A549 (cell line): ENCODE measurements at regions not wholly inside any gene's neighbourhood (a gene's known extent, or its start where the extent isn't known, plus 50 kb on each side); places are given as distances from the start of the nearest gene placed in this dataset.

Source experiments
- ATAC-seq, 2 experiments: fragments of 200-7000 bp in 1 of 2; fragments of >200 bp in 1 of 2; cut with Nextera tagmentation in 1 of 2; cut with Tn5 transposase in 1 of 2; 3 replicates each; pipeline versions ENCODE4 v1.8.0 to v1.9.1; 2018 to 2020; ENCODE audit warnings: mild to moderate bottlenecking in 1 of 2, moderate library complexity in 1 of 2
- CTCF ChIA-PET: fragments of 300-600 bp; sonication (Branson Sonifier 250); formaldehyde crosslinking; extraction: SDS; loops from one replicate; lab custom pipeline; 2021; ENCODE audit warnings: antibody characterized with exemption, inconsistent platforms; lab: Yijun Ruan, JAX
- POLR2A ChIA-PET: fragments of 350-600 bp; formaldehyde crosslinking; extraction: SDS; loops from one replicate; lab custom pipeline; 2021; ENCODE audit warnings: antibody characterized with exemption, inconsistent platforms; lab: Yijun Ruan, JAX
- DNase-seq, 2 experiments: peaks; one replicate each; pipeline versions ENCODE4 v3.0.0 to v3.0.0-alpha.2; 2011 to 2016; ENCODE audit warnings: low read depth in 1 of 2, low spot score in 1 of 2
- FAIRE-seq: peaks from 2 replicates; lab custom pipeline; 2011; peaks lifted over from hg19 to GRCh38; lab: Jason Lieb, UNC
- H3K27ac ChIP-seq, 2 experiments: fragments of >200 bp; sonication (Bioruptor Twin); formaldehyde crosslinking; 3 replicates each; pipeline ENCODE4 v1.5.1; 2016 to 2017
- H3K4me1 ChIP-seq: fragments of >200 bp; sonication (Bioruptor Twin); formaldehyde crosslinking; 3 replicates; pipeline ENCODE4 v1.6.1; 2016
- H3K4me2 ChIP-seq: fragments of >200 bp; sonication (Bioruptor Twin); formaldehyde crosslinking; 3 replicates; pipeline ENCODE4 v1.6.1; 2016
- H3K4me3 ChIP-seq: fragments of >200 bp; sonication (Bioruptor Twin); formaldehyde crosslinking; 3 replicates; pipeline ENCODE4 v1.5.1; 2016
- H3K9me3 ChIP-seq: fragments of >200 bp; sonication (Bioruptor Twin); formaldehyde crosslinking; 3 replicates; pipeline ENCODE4 v1.6.1; 2016
- ATOH8 ChIP-seq: fragments of 250-450 bp; sonication (Bioruptor Pico); IDR thresholded peaks from 2 replicates; pipeline ENCODE4 v1.5.0; 2020; ENCODE audit warnings: low read depth, mild to moderate bottlenecking, moderate library complexity
- BCL3 ChIP-seq: fragments of >200 bp; sonication (Bioruptor Twin); formaldehyde crosslinking; IDR thresholded peaks from 3 replicates; pipeline ENCODE4 v1.6.1; 2016
- CEBPB ChIP-seq, 2 experiments: fragments of >200 bp in 1 of 2; sonication (Bioruptor Twin) in 1 of 2; formaldehyde crosslinking in 1 of 2; IDR thresholded peaks; 2 replicates each; pipeline ENCODE4 v1.6.1; 2012 to 2016
- ESRRA ChIP-seq: fragments of 150-350 bp; IDR thresholded peaks from 2 replicates; pipeline ENCODE4 v1.6.1; 2014; ENCODE audit warnings: mild to moderate bottlenecking, low read length, borderline replicate concordance
- FOSB ChIP-seq: fragments of 250-450 bp; sonication (Bioruptor Pico); IDR thresholded peaks from 2 replicates; pipeline ENCODE4 v1.5.0; 2020; ENCODE audit warnings: mild to moderate bottlenecking, moderate library complexity
- FOSL2 ChIP-seq, 2 experiments: fragments of 450-650 bp in 1 of 2; fragments of >200 bp in 1 of 2; sonication (Bioruptor Twin) in 1 of 2; formaldehyde crosslinking; IDR thresholded peaks; 2 replicates each; pipeline versions ENCODE4 v1.5.0 to v1.6.1; 2016 to 2020; ENCODE audit warnings: mild to moderate bottlenecking in 1 of 2, moderate library complexity in 1 of 2
- GATA3 ChIP-seq: IDR thresholded peaks from 2 replicates; pipeline ENCODE4 v1.6.1; 2012; ENCODE audit warnings: borderline replicate concordance
- HDAC2 ChIP-seq: fragments of 200-600 bp; sonication (generic); IDR thresholded peaks from 2 replicates; pipeline ENCODE4 v1.6.1; 2016
- JUN ChIP-seq, 2 experiments: fragments of >200 bp; sonication (Bioruptor Twin); formaldehyde crosslinking; IDR thresholded peaks; 2 replicates in 1 of 2; 3 replicates in 1 of 2; pipeline ENCODE4 v1.6.1; 2016 to 2017
- JUNB ChIP-seq: fragments of >200 bp; sonication (Bioruptor Twin); formaldehyde crosslinking; IDR thresholded peaks from 2 replicates; pipeline ENCODE4 v1.6.1; 2016
- KDM1A ChIP-seq: fragments of 200-600 bp; sonication (generic); IDR thresholded peaks from 2 replicates; pipeline ENCODE4 v1.6.1; 2016; ENCODE audit warnings: low read depth, mild to moderate bottlenecking
- KDM5A ChIP-seq: fragments of 200-600 bp; sonication (generic); IDR thresholded peaks from 2 replicates; pipeline ENCODE4 v1.6.1; 2016; ENCODE audit warnings: antibody characterized with exemption, mild to moderate bottlenecking
- NPAS2 ChIP-seq: fragments of 250-450 bp; sonication (Bioruptor Pico); IDR thresholded peaks from 2 replicates; pipeline ENCODE4 v1.8.0; 2022; ENCODE audit warnings: mild to moderate bottlenecking, moderate library complexity, borderline replicate concordance
- NR3C1 ChIP-seq: fragments of >200 bp; sonication (Bioruptor Twin); formaldehyde crosslinking; IDR thresholded peaks from 3 replicates; pipeline ENCODE4 v1.6.1; 2017
- POLR2AphosphoS2 ChIP-seq: conservative IDR thresholded peaks from 2 replicates; pipeline ENCODE4 v1.6.1; 2012; ENCODE audit warnings: low read length, improper control_type of control experiment, inconsistent platforms
- RAD21 ChIP-seq, 2 experiments: fragments of >200 bp in 1 of 2; sonication (Bioruptor Twin) in 1 of 2; formaldehyde crosslinking in 1 of 2; IDR thresholded peaks in 1 of 2; conservative IDR thresholded peaks in 1 of 2; 2 replicates in 1 of 2; 3 replicates in 1 of 2; pipeline ENCODE4 v1.6.1; 2012 to 2018; ENCODE audit warnings: inconsistent platforms in 1 of 2
- RARB ChIP-seq: fragments of 250-450 bp; sonication (Bioruptor Pico); IDR thresholded peaks from 2 replicates; pipeline ENCODE4 v1.8.0; 2021; ENCODE audit warnings: mild to moderate bottlenecking, moderate library complexity
- RCOR1 ChIP-seq: fragments of 150-350 bp; IDR thresholded peaks from 2 replicates; pipeline ENCODE4 v1.6.1; 2014; ENCODE audit warnings: antibody characterized with exemption, low read length, low read depth
- RNF2 ChIP-seq: fragments of 200-600 bp; sonication (generic); IDR thresholded peaks from 2 replicates; pipeline ENCODE4 v1.6.1; 2016; ENCODE audit warnings: low read depth, mild to moderate bottlenecking, antibody characterized with exemption, moderate library complexity, borderline replicate concordance
- ZC3H11A ChIP-seq: fragments of 450-650 bp; IDR thresholded peaks from 2 replicates; pipeline ENCODE4 v1.6.1; 2014; ENCODE audit warnings: antibody characterized with exemption, mild to moderate bottlenecking
- WGBS: methylation state at CpG from one replicate; pipeline ENCODE4 v1.1.6; 2017; ENCODE audit errors: missing lambda C conversion rate; 5-methylcytosine and 5-hydroxymethylcytosine counted together
- TF ChIP-seq, protein P1 (sequence below): IDR thresholded peaks from 2 replicates; pipeline ENCODE4 v1.6.1; 2012
- TF ChIP-seq, protein P2 (sequence below): fragments of 200-600 bp; sonication (generic); IDR thresholded peaks from 2 replicates; pipeline ENCODE4 v1.6.1; 2016; ENCODE audit warnings: antibody characterized with exemption, mild to moderate bottlenecking, moderate library complexity

DNA sequence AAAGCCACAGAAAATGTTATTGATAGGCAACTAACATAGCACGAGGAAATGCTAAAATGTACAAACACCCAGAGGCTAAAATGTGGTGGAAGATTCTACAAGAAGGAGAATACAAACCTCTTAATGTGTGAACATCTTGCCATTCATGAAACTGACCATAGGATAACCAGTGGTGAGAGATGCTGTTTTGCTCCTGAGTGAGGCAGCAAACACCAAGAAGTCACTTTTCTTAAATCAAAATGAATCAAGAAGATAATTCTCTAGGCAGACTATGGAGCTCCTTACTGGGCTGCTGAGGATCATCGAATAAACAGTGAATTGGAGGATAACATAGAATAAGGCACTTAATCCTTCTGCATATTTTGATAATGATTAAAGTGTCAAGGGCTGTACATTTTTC lies 375.4 kb upstream of the SLITRK6 start (continued):
- no peak for TF ChIP-seq CEBPB (IDR thresholded peaks at IDR 0.05)
- TF ChIP-seq, all 56 proteins: peak for 0

DNA sequence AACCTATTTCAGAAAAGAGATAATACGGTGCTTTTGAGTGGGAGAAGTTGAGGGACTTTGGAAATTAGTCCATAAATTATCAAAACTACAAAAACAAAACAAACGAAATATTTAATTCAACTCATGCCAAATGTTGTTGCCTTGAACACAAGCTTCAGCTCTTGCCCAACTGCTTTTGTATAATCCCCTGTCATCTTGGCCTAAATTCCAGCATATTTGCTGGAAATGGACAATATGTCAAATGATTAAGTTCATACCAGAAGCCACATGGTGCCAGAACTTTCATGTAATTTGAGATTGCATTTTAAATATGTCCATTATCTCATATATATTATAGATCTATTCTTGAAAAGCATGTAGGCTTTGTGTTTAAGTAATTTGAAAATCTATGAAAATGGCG lies 373.7 kb upstream of the SLITRK6 start:
- no peak overlapping the region for H3K4me2 ChIP-seq
- WGBS, result 48% methylated on average over 3 of the region's 3 CpGs
- no peak for TF ChIP-seq ESRRA
- no peak for TF ChIP-seq ATOH8
- no peak for TF ChIP-seq NR3C1
- TF ChIP-seq JUNB, result no peak
- TF ChIP-seq HDAC2, result no peak
- TF ChIP-seq RNF2, result no peak
- TF ChIP-seq RAD21 (conservative IDR thresholded peaks at IDR 0.05 in 1 of 2, IDR thresholded peaks at IDR 0.05 in 1 of 2), result no peak
- TF ChIP-seq, all 56 proteins: peak for 0
- no peak overlapping the region for H3K27ac ChIP-seq
- no peaks in the 10 kb centered on the region for H3K9me3 ChIP-seq
- no peak for ATAC-seq
- no peak for DNase-seq
- POLR2A ChIA-PET, result no interaction called here
- CTCF ChIA-PET, result no interaction called here
- no peaks in the 10 kb centered on the region for H3K4me1 ChIP-seq
- no peak overlapping the region for H3K4me3 ChIP-seq
- FAIRE-seq, result no peak

- 75% methylated on average over 1 of the region's 1 CpG for WGBS
- FAIRE-seq (no peak), ATAC-seq (no peak), DNase-seq (no peak)
- no peak for TF ChIP-seq HDAC2
- TF ChIP-seq FOSB (CRISPR knock-in tag), result no peak
- TF ChIP-seq KDM1A, result no peak
- no peak for TF ChIP-seq RCOR1
- no peak for TF ChIP-seq ZC3H11A
- no peak for TF ChIP-seq BCL3
- TF ChIP-seq NR3C1, result no peak
- no peak for TF ChIP-seq NPAS2
- TF ChIP-seq RAD21 (conservative IDR thresholded peaks at IDR 0.05 in 1 of 2, IDR thresholded peaks at IDR 0.05 in 1 of 2), result no peak
- TF ChIP-seq POLR2AphosphoS2, result no peak
- TF ChIP-seq RARB (CRISPR knock-in tag), result no peak
- no peak for TF ChIP-seq JUN (IDR thresholded peaks at IDR 0.05)
- no peak for TF ChIP-seq FOSL2 (IDR thresholded peaks at IDR 0.05)
- TF ChIP-seq FOSL2 (CRISPR knock-in tag; IDR thresholded peaks at IDR 0.05), result no peak
- TF ChIP-seq GATA3, result no peak
- H3K9me3 ChIP-seq, result no peaks in the 10 kb centered on the region
- H3K4me1 ChIP-seq, result no peaks in the 10 kb centered on the region
- POLR2A ChIA-PET, result no interaction called here
- no peak overlapping the region for H3K4me3 ChIP-seq
- H3K27ac ChIP-seq, result no peak overlapping the region
- CTCF ChIA-PET, result no interaction called here
- no peak overlapping the region for H3K4me2 ChIP-seq
Observed at GRCh38 chr13:86161257-86161656, 362.0 kb upstream of the SLITRK6 start.

DNA sequence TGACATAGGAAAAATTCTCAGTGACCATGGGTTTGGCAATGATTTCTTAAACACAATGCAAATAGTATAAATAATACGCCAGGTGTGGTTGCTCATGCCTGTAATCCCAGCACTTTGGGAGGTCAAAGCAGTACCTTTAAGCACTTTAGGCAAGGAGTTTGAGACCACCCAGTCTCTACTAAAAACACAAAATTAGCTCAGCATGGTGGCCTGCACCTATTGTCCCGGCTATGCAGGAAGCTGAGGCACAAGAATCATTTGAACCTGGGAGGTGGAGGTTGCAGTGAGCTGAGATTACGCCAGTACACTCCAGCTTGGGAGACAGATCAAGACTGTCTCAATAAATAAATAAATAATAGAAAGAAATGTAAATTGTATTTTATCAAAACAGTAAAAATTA lies 356.5 kb upstream of the SLITRK6 start:
- ChIA-PET CTCF (no interaction called here), POLR2A (no interaction called here)
- Histone ChIP-seq H3K4me2 (no peak overlapping the region), H3K4me3 (no peak overlapping the region), H3K9me3 (no peaks in the 10 kb centered on the region), H3K27ac (no peak overlapping the region), H3K4me1 (no peaks in the 10 kb centered on the region)
- TF ChIP-seq, protein P1, sequence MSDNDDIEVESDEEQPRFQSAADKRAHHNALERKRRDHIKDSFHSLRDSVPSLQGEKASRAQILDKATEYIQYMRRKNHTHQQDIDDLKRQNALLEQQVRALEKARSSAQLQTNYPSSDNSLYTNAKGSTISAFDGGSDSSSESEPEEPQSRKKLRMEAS, result no peak
- TF ChIP-seq KDM5A (no peak), ATOH8 (no peak), RCOR1 (no peak)
- TF ChIP-seq, protein P2, sequence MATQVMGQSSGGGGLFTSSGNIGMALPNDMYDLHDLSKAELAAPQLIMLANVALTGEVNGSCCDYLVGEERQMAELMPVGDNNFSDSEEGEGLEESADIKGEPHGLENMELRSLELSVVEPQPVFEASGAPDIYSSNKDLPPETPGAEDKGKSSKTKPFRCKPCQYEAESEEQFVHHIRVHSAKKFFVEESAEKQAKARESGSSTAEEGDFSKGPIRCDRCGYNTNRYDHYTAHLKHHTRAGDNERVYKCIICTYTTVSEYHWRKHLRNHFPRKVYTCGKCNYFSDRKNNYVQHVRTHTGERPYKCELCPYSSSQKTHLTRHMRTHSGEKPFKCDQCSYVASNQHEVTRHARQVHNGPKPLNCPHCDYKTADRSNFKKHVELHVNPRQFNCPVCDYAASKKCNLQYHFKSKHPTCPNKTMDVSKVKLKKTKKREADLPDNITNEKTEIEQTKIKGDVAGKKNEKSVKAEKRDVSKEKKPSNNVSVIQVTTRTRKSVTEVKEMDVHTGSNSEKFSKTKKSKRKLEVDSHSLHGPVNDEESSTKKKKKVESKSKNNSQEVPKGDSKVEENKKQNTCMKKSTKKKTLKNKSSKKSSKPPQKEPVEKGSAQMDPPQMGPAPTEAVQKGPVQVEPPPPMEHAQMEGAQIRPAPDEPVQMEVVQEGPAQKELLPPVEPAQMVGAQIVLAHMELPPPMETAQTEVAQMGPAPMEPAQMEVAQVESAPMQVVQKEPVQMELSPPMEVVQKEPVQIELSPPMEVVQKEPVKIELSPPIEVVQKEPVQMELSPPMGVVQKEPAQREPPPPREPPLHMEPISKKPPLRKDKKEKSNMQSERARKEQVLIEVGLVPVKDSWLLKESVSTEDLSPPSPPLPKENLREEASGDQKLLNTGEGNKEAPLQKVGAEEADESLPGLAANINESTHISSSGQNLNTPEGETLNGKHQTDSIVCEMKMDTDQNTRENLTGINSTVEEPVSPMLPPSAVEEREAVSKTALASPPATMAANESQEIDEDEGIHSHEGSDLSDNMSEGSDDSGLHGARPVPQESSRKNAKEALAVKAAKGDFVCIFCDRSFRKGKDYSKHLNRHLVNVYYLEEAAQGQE, result no peak
- FAIRE-seq (no peak), DNase-seq (no peak), ATAC-seq (no peak)
- 76% methylated on average over 3 of the region's 3 CpGs for WGBS
